IMR-90 (cell line): ENCODE measurements at regions not wholly inside any gene's neighbourhood (a gene's known extent, or its start where the extent isn't known, plus 50 kb on each side); places are given as distances from the start of the nearest gene placed in this dataset.

Experiments used
- ATAC-seq: fragments of 200-7000 bp; cut with Tn5 transposase; 2 replicates; pipeline ENCODE4 v1.9.1; 2020; ENCODE audit warnings: low read depth, mild to moderate bottlenecking, moderate library complexity
- BruUV-seq: library from RNA; stranded (reverse); fragments of 400-500 nt; replicated peaks from 2 replicates; lab custom pipeline; 2021; lab: Mats Ljungman, UMichigan
- CTCF ChIA-PET: fragments of 300-600 bp; formaldehyde crosslinking; extraction: SDS; loops from one replicate; lab custom pipeline; 2021; ENCODE audit warnings: antibody characterized with exemption; lab: Yijun Ruan, JAX
- POLR2A ChIA-PET: fragments of 300-600 bp; sonication (Branson Sonifier 250); formaldehyde crosslinking; loops from one replicate; lab custom pipeline; 2022; ENCODE audit warnings: antibody characterized with exemption; ENCODE audit not compliant: unreplicated experiment; lab: Charles Lee
- DNase-seq: peaks from one replicate; pipeline ENCODE4 v3.0.0; 2013
- H2AFZ ChIP-seq: replicated peaks from 2 replicates; pipeline ENCODE3; 2013; ENCODE audit warnings: low read length, mild to moderate bottlenecking; ENCODE audit not compliant: poor library complexity
- H2AK5ac ChIP-seq: 2 replicates; pipeline ENCODE4 v1.6.1; 2013; ENCODE audit warnings: low read depth, low read length, inconsistent platforms
- H2AK9ac ChIP-seq: replicated peaks from 2 replicates; pipeline ENCODE3; 2013; ENCODE audit warnings: mild to moderate bottlenecking, low read depth, low read length, moderate library complexity; ENCODE audit not compliant: poor library complexity
- H2BK120ac ChIP-seq: 2 replicates; pipeline ENCODE4 v1.6.1; 2013; ENCODE audit warnings: low read depth, low read length, inconsistent platforms
- H2BK15ac ChIP-seq: 3 replicates; pipeline ENCODE4 v1.6.1; 2013; ENCODE audit warnings: low read depth, low read length, inconsistent platforms
- H2BK20ac ChIP-seq: 2 replicates; pipeline ENCODE4 v1.6.1; 2013; ENCODE audit warnings: low read depth, mild to moderate bottlenecking, inconsistent platforms, low read length, moderate library complexity
- H2BK5ac ChIP-seq: 2 replicates; pipeline ENCODE4 v1.6.1; 2013; ENCODE audit warnings: mild to moderate bottlenecking, low read depth, low read length, inconsistent platforms; ENCODE audit not compliant: poor library complexity, severe bottlenecking
- H3K14ac ChIP-seq: replicated peaks from 2 replicates; pipeline ENCODE4 v1.6.1; 2013; ENCODE audit warnings: low read depth, low read length, inconsistent platforms
- H3K18ac ChIP-seq: 2 replicates; pipeline ENCODE4 v1.6.1; 2013; ENCODE audit warnings: low read depth, low read length, control low read depth
- H3K23ac ChIP-seq: 2 replicates; pipeline ENCODE4 v1.6.1; 2013; ENCODE audit warnings: low read depth, low read length, inconsistent platforms
- H3K27ac ChIP-seq: 2 replicates; pipeline ENCODE4 v1.5.1; 2013; ENCODE audit warnings: mild to moderate bottlenecking, control low read depth, low read length; ENCODE audit not compliant: insufficient read depth
- H3K27me3 ChIP-seq: 2 replicates; pipeline ENCODE4 v1.6.1; 2013; ENCODE audit warnings: low read length; ENCODE audit not compliant: control insufficient read depth, insufficient read depth
- H3K36me3 ChIP-seq: 2 replicates; pipeline ENCODE4 v1.6.1; 2013; ENCODE audit warnings: low read length, mixed read lengths; ENCODE audit not compliant: control insufficient read depth, insufficient read depth
- H3K4ac ChIP-seq: 2 replicates; pipeline ENCODE4 v1.6.1; 2013; ENCODE audit warnings: low read depth, low read length, inconsistent platforms
- H3K4me1 ChIP-seq: 2 replicates; pipeline ENCODE4 v1.6.1; 2013; ENCODE audit warnings: low read length, mixed read lengths; ENCODE audit not compliant: control insufficient read depth, insufficient read depth
- H3K4me2 ChIP-seq: 2 replicates; pipeline ENCODE4 v1.6.1; 2013; ENCODE audit warnings: low read depth, mild to moderate bottlenecking, control low read depth, low read length, moderate library complexity
- H3K4me3 ChIP-seq: 2 replicates; pipeline ENCODE4 v1.5.1; 2013; ENCODE audit warnings: low read depth, mild to moderate bottlenecking, control low read depth, low read length, moderate library complexity; ENCODE audit not compliant: insufficient read depth
- H3K56ac ChIP-seq: 2 replicates; pipeline ENCODE4 v1.6.1; 2013; ENCODE audit warnings: low read length, inconsistent platforms; ENCODE audit not compliant: insufficient read depth; ENCODE audit errors: extremely low read depth
- H3K79me1 ChIP-seq, 2 experiments: 2 replicates each; pipeline ENCODE4 v1.6.1; 2013; ENCODE audit warnings: low read length in 2 of 2, inconsistent platforms in 1 of 2, low read depth in 1 of 2
- H3K9ac ChIP-seq: 2 replicates; pipeline ENCODE4 v1.6.1; 2013; ENCODE audit warnings: low read depth, low read length, control low read depth
- H3K9me1 ChIP-seq: 2 replicates; pipeline ENCODE4 v1.6.1; 2013; ENCODE audit warnings: low read length, inconsistent platforms; ENCODE audit not compliant: insufficient read depth
- H3K9me3 ChIP-seq: 2 replicates; pipeline ENCODE4 v1.6.1; 2013; ENCODE audit warnings: low read length; ENCODE audit not compliant: control insufficient read depth, insufficient read depth
- H4K20me1 ChIP-seq: 2 replicates; pipeline ENCODE4 v1.6.1; 2013; ENCODE audit warnings: low read length, inconsistent platforms; ENCODE audit not compliant: insufficient read depth
- H4K5ac ChIP-seq: 2 replicates; pipeline ENCODE4 v1.6.1; 2013; ENCODE audit warnings: mild to moderate bottlenecking, low read depth, low read length, control low read depth
- H4K8ac ChIP-seq, 2 experiments: 2 replicates each; pipeline ENCODE4 v1.6.1; 2013; ENCODE audit warnings: low read depth in 2 of 2, low read length in 2 of 2, control low read depth in 1 of 2, inconsistent platforms in 1 of 2
- H4K91ac ChIP-seq: 2 replicates; pipeline ENCODE4 v1.6.1; 2013; ENCODE audit warnings: low read depth, low read length, inconsistent platforms; ENCODE audit not compliant: insufficient read depth
- CEBPB ChIP-seq: IDR thresholded peaks from 2 replicates; pipeline ENCODE4 v1.6.1; 2012; ENCODE audit warnings: low read depth, low read length, improper control_type of control experiment
- CHD1 ChIP-seq: IDR thresholded peaks from 2 replicates; pipeline ENCODE4 v1.6.1; 2012; ENCODE audit warnings: low read depth, low read length, improper control_type of control experiment
- FOS ChIP-seq: fragments of 150-350 bp; IDR thresholded peaks from 2 replicates; pipeline ENCODE4 v1.6.1; 2016; ENCODE audit warnings: low read depth, low read length
- MAFK ChIP-seq: IDR thresholded peaks from 2 replicates; pipeline ENCODE4 v1.6.1; 2012; ENCODE audit warnings: low read depth, low read length, improper control_type of control experiment
- MAZ ChIP-seq: IDR thresholded peaks from 2 replicates; pipeline ENCODE4 v1.6.1; 2012; ENCODE audit warnings: low read depth, mild to moderate bottlenecking, low read length, improper control_type of control experiment, moderate library complexity, borderline replicate concordance
- NFE2L2 ChIP-seq: fragments of 150-350 bp; IDR thresholded peaks from 2 replicates; pipeline ENCODE4 v1.6.1; 2016; ENCODE audit warnings: low read depth, mild to moderate bottlenecking, low read length
- POLR2A ChIP-seq: IDR thresholded peaks from 2 replicates; pipeline ENCODE4 v1.6.1; 2012; ENCODE audit warnings: mild to moderate bottlenecking, low read depth, low read length
- RAD21 ChIP-seq: IDR thresholded peaks from 2 replicates; pipeline ENCODE4 v1.6.1; 2012; ENCODE audit warnings: low read length, improper control_type of control experiment
- RCOR1 ChIP-seq: IDR thresholded peaks from 2 replicates; pipeline ENCODE4 v1.6.1; 2012; ENCODE audit warnings: mild to moderate bottlenecking, low read length, improper control_type of control experiment; ENCODE audit not compliant: insufficient replicate concordance
- RFX5 ChIP-seq: IDR thresholded peaks from 2 replicates; pipeline ENCODE4 v1.8.0; 2012; ENCODE audit warnings: low read depth, mild to moderate bottlenecking, low read length, moderate library complexity
- WGBS, 2 experiments: methylation state at CpG; one replicate each; pipeline versions ENCODE4 v1.1.5 to v1.1.7; 2013; ENCODE audit warnings: missing lambda C conversion rate in 2 of 2; ENCODE audit not compliant: insufficient read length in 1 of 2; ENCODE audit errors: extremely low coverage in 2 of 2; 5-methylcytosine and 5-hydroxymethylcytosine counted together
- dilution Hi-C: fragments of 300-500 bp; cut with HindIII; formaldehyde crosslinking; loops from one replicate; pipeline ENCODE4 v1.14.3; 2018; ENCODE audit warnings: low sequenced_read_pairs; ENCODE audit not compliant: unreplicated experiment
- in situ Hi-C: fragments of 300-500 bp; cut with MboI; formaldehyde crosslinking; loops from 3 replicates; pipeline ENCODE4 v1.14.3; 2019; ENCODE audit warnings: low sequenced_read_pairs, inconsistent platforms, mixed read lengths
- intact Hi-C: fragments of 100-400 bp; cut with micrococcal nuclease; formaldehyde crosslinking; loops from 2 replicates; pipeline ENCODE4 v1.10.0; 2022
- TF ChIP-seq, protein P1 (sequence below): fragments of 150-350 bp; IDR thresholded peaks from 2 replicates; pipeline ENCODE4 v1.6.1; 2016; ENCODE audit warnings: low read depth, mild to moderate bottlenecking, low read length, moderate library complexity, borderline replicate concordance
- TF ChIP-seq, protein P2 (sequence below): conservative IDR thresholded peaks from 2 replicates; pipeline ENCODE4 v1.5.1; 2012; ENCODE audit warnings: mild to moderate bottlenecking, low read depth, low read length, improper control_type of control experiment

DNA sequence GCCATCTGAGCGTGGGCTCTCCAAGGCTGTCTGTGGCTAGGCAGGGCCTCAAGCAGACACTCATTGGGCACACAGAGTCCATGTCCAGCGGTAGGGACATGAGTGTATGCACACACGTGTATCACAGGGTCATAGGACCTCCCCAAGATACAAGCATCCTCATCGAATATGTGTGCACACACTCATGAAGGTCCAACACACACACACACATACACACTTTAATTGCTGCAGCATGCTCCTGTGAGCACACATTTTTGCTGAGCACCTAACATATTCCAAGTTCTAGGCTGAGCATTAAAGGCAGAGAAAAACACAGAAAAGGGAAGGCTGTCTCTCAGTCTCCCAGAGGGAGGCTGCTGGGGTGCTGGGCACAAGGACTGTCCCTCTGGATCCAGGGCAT, 59.3 kb upstream of the TBX3 start:
- H2AFZ ChIP-seq: no peak overlapping the region
- no peak overlapping the region for H3K27ac ChIP-seq
- H3K23ac ChIP-seq: 0 out of 2 replicates have a peak overlapping the region, but pooled peaks have one; percentile 17
- peaks cover 0 to 10% of the 10 kb centered on the region in 2 experiments; a peak in 1 of 4 replicates for H3K79me1 ChIP-seq
- no peak overlapping the region for H3K14ac ChIP-seq
- peak overlapping the region; percentile 80 for H2AK5ac ChIP-seq
- H2BK5ac ChIP-seq: no peak overlapping the region
- H3K4me3 ChIP-seq: no peak overlapping the region
- H3K9me1 ChIP-seq: peaks cover 17% of the 10 kb centered on the region
- WGBS, 2 experiments: 75% methylated on average over 2 of the region's 4 CpGs; no CpG with 5 or more reads in 1 of the 2 experiments
- peak overlapping the region; percentile 48; the same call in 1 of the 3 replicates for H2BK15ac ChIP-seq
- H3K9me3 ChIP-seq: no peaks in the 10 kb centered on the region
- dilution Hi-C loops: no loop called here
- H3K18ac ChIP-seq: peak overlapping the region; percentile 52; the same call in 1 of the 2 replicates
- ChIA-PET CTCF (interaction anchor here (1.5 kb wide), 1 partner anchor 34 kb away, joined by 4 read pairs; no protein-coding TSS in a partner anchor), POLR2A (no interaction called here)
- H2AK9ac ChIP-seq: no peak overlapping the region
- peak overlapping the region; percentile 44 for H2BK120ac ChIP-seq
- in situ Hi-C loops: no loop called here
- H3K27me3 ChIP-seq: no peaks in the 10 kb centered on the region
- no peak overlapping the region for H3K9ac ChIP-seq
- TF ChIP-seq, protein P1, sequence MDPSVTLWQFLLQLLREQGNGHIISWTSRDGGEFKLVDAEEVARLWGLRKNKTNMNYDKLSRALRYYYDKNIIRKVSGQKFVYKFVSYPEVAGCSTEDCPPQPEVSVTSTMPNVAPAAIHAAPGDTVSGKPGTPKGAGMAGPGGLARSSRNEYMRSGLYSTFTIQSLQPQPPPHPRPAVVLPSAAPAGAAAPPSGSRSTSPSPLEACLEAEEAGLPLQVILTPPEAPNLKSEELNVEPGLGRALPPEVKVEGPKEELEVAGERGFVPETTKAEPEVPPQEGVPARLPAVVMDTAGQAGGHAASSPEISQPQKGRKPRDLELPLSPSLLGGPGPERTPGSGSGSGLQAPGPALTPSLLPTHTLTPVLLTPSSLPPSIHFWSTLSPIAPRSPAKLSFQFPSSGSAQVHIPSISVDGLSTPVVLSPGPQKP: no peak
- TF ChIP-seq, protein P2, sequence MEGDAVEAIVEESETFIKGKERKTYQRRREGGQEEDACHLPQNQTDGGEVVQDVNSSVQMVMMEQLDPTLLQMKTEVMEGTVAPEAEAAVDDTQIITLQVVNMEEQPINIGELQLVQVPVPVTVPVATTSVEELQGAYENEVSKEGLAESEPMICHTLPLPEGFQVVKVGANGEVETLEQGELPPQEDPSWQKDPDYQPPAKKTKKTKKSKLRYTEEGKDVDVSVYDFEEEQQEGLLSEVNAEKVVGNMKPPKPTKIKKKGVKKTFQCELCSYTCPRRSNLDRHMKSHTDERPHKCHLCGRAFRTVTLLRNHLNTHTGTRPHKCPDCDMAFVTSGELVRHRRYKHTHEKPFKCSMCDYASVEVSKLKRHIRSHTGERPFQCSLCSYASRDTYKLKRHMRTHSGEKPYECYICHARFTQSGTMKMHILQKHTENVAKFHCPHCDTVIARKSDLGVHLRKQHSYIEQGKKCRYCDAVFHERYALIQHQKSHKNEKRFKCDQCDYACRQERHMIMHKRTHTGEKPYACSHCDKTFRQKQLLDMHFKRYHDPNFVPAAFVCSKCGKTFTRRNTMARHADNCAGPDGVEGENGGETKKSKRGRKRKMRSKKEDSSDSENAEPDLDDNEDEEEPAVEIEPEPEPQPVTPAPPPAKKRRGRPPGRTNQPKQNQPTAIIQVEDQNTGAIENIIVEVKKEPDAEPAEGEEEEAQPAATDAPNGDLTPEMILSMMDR: no peak
- TF ChIP-seq MAFK (no peak), NFE2L2 (no peak), POLR2A (no peak), RCOR1 (no peak), CEBPB (no peak), CHD1 (no peak), FOS (no peak), RAD21 (no peak), MAZ (no peak), RFX5 (no peak)
- peak overlapping the region; percentile 53 for H2BK20ac ChIP-seq
- no peak overlapping the region for H3K56ac ChIP-seq
- H3K4me1 ChIP-seq: peaks cover 30% of the 10 kb centered on the region
- H4K91ac ChIP-seq: peak overlapping the region; percentile 41; the same call in 1 of the 2 replicates
- DNase-seq (no peak), ATAC-seq (no peak)
- no peaks in the 10 kb centered on the region for H3K36me3 ChIP-seq
- H4K20me1 ChIP-seq: no peaks in the 10 kb centered on the region; the same call in 1 of the 2 replicates
- H3K4me2 ChIP-seq: no peak overlapping the region
- peak overlapping the region; percentile 47 for H3K4ac ChIP-seq
- peak overlapping the region in 1 of 2 experiments; percentile 29; a peak in 1 of 4 replicates for H4K8ac ChIP-seq
- no TSS peak for BruUV-seq
- intact Hi-C loops: no loop called here
- H4K5ac ChIP-seq: peak overlapping the region; percentile 44; the same call in 1 of the 2 replicates
